ENCODE measurements at regions not wholly inside any gene's neighbourhood (a gene's known extent, or its start where the extent isn't known, plus 50 kb on each side); places are given as distances from the start of the nearest gene placed in this dataset.

DNA sequence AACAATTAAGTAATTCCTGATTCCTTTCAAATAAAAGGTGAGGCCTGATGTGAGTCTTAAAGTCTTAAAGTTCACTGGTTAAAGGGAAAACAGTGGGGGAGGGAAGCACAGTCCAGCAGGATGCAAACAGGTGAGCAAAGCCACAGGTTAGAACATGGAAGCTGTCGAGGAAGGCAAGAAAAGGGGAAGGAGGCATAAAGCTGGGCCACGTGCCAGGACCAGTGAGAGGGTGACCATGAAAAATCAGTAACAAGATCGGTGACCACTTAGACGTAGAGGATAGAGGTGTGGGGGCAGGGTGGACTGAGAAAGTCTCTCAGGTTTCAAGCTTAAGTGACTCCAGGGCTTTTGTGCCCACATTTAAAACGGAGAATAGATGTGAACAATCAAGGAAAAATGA, 231.3 kb downstream of the SETD4 start:
- no peaks in the 10 kb centered on the region for H3K79me2 ChIP-seq (ENCODE audit: control insufficient read depth, insufficient read depth, low read length)
- no peaks in the 10 kb centered on the region for H3K36me3 ChIP-seq (ENCODE audit: control insufficient read depth in 2 of 2, extremely low read depth in 1 of 2, insufficient read depth in 2 of 2, low read length in 2 of 2)
- TF ChIP-seq GATA2 (IDR thresholded peaks at IDR 0.05; ENCODE audit: insufficient read depth, insufficient read length, low read depth, low read length) (no peak), EZH2 (IDR thresholded peaks at IDR 0.05; ENCODE audit: borderline replicate concordance, low read depth, low read length, severe bottlenecking) (no peak), FOS (IDR thresholded peaks at IDR 0.05; ENCODE audit: borderline replicate concordance, insufficient read depth, low read length) (no peak), POLR2A (IDR thresholded peaks at IDR 0.05; ENCODE audit: low read depth, low read length) (no peak), POLR2AphosphoS5 (IDR thresholded peaks at IDR 0.05; ENCODE audit: insufficient read depth, low read depth, low read length) (no peak), JUN (IDR thresholded peaks at IDR 0.05; ENCODE audit: borderline replicate concordance, insufficient read depth, insufficient read length, low read depth) (no peak), MYC (IDR thresholded peaks at IDR 0.05; ENCODE audit: low read depth, low read length) (no peak)
- TF ChIP-seq, protein P1, sequence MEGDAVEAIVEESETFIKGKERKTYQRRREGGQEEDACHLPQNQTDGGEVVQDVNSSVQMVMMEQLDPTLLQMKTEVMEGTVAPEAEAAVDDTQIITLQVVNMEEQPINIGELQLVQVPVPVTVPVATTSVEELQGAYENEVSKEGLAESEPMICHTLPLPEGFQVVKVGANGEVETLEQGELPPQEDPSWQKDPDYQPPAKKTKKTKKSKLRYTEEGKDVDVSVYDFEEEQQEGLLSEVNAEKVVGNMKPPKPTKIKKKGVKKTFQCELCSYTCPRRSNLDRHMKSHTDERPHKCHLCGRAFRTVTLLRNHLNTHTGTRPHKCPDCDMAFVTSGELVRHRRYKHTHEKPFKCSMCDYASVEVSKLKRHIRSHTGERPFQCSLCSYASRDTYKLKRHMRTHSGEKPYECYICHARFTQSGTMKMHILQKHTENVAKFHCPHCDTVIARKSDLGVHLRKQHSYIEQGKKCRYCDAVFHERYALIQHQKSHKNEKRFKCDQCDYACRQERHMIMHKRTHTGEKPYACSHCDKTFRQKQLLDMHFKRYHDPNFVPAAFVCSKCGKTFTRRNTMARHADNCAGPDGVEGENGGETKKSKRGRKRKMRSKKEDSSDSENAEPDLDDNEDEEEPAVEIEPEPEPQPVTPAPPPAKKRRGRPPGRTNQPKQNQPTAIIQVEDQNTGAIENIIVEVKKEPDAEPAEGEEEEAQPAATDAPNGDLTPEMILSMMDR (IDR thresholded peaks at IDR 0.05; ENCODE audit: extremely low read depth in 1 of 2, insufficient read depth in 1 of 2, low read depth in 1 of 2, low read length in 2 of 2): no peak
- TF ChIP-seq, protein P2, sequence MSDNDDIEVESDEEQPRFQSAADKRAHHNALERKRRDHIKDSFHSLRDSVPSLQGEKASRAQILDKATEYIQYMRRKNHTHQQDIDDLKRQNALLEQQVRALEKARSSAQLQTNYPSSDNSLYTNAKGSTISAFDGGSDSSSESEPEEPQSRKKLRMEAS (IDR thresholded peaks at IDR 0.05; ENCODE audit: insufficient read depth, insufficient read length): no peak
- H3K4me2 ChIP-seq (ENCODE audit: insufficient read depth, low read length): no peak overlapping the region
- DNase-seq (ENCODE audit: low read depth, low spot score): no peak
- BruUV-seq (replicated peaks): no TSS peak
- no peak overlapping the region for H3K9ac ChIP-seq (replicated peaks; ENCODE audit: extremely low read depth, insufficient read depth, low read length)
- no peak overlapping the region for H3K4me3 ChIP-seq (replicated peaks in 1 of 3; ENCODE audit: insufficient read depth in 1 of 3, low read depth in 1 of 3, low read length in 3 of 3)
- ChIA-PET CTCF (interaction anchor here (1.8 kb wide), 1 partner anchor 11 kb away, joined by 7 read pairs; no protein-coding TSS in a partner anchor), POLR2A (no interaction called here)
- intact Hi-C loops (cut with micrococcal nuclease): no loop called here
- no peaks in the 10 kb centered on the region for H3K9me1 ChIP-seq (replicated peaks; ENCODE audit: control insufficient read depth, extremely low read depth, insufficient read depth, low read length)
- H3K27ac ChIP-seq (ENCODE audit: insufficient read depth, low read depth, low read length): no peak overlapping the region
- H4K20me1 ChIP-seq (replicated peaks; ENCODE audit: control insufficient read depth, extremely low read depth, insufficient read depth, low read length): no peaks in the 10 kb centered on the region
- peaks cover 2 to 10% of the 10 kb centered on the region in 2 experiments for H3K27me3 ChIP-seq (ENCODE audit: control insufficient read depth in 2 of 2, insufficient read depth in 2 of 2, low read length in 2 of 2)
- no peak for FAIRE-seq
- dilution Hi-C loops (cut with MboI; ENCODE audit: extremely low pct_ligation_motif_present, low sequenced_read_pairs): no loop called here
- no peaks in the 10 kb centered on the region for H3K4me1 ChIP-seq (ENCODE audit: control insufficient read depth, extremely low read depth, insufficient read depth, low read length)
- no peak overlapping the region for H2AFZ ChIP-seq (ENCODE audit: low read depth, low read length)
- no peaks in the 10 kb centered on the region for H3K9me3 ChIP-seq (replicated peaks; ENCODE audit: control insufficient read depth, insufficient read depth, low read length)

All from endothelial cell of umbilical vein (primary cell).